ENCODE measurements at regions not wholly inside any gene's neighbourhood (a gene's known extent, or its start where the extent isn't known, plus 50 kb on each side); places are given as distances from the start of the nearest gene placed in this dataset.

DNA sequence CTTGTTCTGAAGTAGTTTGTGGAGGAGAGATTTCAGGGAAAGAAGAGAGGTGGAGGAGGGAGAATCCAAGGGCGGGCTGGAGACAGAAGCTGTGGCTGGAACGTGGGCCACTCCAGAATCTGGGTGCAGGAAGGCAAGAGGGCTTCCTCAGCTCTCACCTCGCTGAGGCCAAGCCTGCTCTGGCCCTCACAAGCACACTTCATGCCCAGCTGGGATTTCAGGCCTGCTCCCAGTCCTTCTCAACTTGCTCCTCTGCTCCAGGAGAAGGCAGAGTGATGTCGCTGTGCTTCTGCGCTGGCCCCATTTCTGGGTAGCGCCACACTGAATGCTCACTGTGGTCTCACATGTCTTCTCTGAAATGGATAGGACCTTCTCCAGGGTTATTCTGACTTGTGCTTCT lies 328.8 kb downstream of the FGF9 start:
- TF ChIP-seq, protein P1, sequence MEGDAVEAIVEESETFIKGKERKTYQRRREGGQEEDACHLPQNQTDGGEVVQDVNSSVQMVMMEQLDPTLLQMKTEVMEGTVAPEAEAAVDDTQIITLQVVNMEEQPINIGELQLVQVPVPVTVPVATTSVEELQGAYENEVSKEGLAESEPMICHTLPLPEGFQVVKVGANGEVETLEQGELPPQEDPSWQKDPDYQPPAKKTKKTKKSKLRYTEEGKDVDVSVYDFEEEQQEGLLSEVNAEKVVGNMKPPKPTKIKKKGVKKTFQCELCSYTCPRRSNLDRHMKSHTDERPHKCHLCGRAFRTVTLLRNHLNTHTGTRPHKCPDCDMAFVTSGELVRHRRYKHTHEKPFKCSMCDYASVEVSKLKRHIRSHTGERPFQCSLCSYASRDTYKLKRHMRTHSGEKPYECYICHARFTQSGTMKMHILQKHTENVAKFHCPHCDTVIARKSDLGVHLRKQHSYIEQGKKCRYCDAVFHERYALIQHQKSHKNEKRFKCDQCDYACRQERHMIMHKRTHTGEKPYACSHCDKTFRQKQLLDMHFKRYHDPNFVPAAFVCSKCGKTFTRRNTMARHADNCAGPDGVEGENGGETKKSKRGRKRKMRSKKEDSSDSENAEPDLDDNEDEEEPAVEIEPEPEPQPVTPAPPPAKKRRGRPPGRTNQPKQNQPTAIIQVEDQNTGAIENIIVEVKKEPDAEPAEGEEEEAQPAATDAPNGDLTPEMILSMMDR (conservative IDR thresholded peaks at IDR 0.05 in 1 of 2, IDR thresholded peaks at IDR 0.05 in 1 of 2; ENCODE audit: low read depth in 1 of 2, low read length in 2 of 2): no peak
- TF ChIP-seq EZH2 (IDR thresholded peaks at IDR 0.05; ENCODE audit: low read length, missing control alignments): no peak
